Body of pancreas (tissue), 4 donors: ENCODE measurements at regions not wholly inside any gene's neighbourhood (a gene's known extent, or its start where the extent isn't known, plus 50 kb on each side); places are given as distances from the start of the nearest gene placed in this dataset.

ENCODE experiments used
- POLR2A ChIP-seq, 3 donors: fragments of 450-650 bp; IDR thresholded peaks; one replicate each; pipeline ENCODE4 v1.6.1; 2016; ENCODE audit warnings: antibody characterized with exemption in 3 of 3, mild to moderate bottlenecking in 2 of 3
- TF ChIP-seq, protein P1 (sequence below), 7 experiments: fragments of 450-650 bp in 4 of 7; fragments of 200-600 bp in 3 of 7; sonication (generic) in 3 of 7; IDR thresholded peaks; one replicate each; pipeline ENCODE4 v1.5.1; 2016 to 2019; ENCODE audit warnings: antibody characterized with exemption in 7 of 7

DNA sequence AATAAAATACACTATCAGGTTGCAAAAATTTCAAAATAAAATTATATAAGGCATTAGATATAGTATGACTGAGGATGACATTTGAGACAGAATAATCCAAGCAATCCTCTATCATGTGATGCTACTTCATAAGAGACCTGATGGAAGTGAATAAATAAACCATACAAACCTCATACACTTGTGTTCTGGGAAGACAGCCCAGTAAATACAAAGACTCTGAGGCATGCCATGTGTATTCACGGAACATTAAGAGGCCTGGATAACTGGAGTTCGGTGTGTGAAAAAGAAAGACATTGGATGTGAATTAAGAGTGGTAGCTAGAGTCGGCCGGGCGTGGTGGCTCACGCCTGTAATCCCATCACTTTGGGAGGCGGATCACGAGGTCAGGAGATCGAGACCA lies 364.2 kb downstream of the ADAM29 start:
- TF ChIP-seq, protein P1, sequence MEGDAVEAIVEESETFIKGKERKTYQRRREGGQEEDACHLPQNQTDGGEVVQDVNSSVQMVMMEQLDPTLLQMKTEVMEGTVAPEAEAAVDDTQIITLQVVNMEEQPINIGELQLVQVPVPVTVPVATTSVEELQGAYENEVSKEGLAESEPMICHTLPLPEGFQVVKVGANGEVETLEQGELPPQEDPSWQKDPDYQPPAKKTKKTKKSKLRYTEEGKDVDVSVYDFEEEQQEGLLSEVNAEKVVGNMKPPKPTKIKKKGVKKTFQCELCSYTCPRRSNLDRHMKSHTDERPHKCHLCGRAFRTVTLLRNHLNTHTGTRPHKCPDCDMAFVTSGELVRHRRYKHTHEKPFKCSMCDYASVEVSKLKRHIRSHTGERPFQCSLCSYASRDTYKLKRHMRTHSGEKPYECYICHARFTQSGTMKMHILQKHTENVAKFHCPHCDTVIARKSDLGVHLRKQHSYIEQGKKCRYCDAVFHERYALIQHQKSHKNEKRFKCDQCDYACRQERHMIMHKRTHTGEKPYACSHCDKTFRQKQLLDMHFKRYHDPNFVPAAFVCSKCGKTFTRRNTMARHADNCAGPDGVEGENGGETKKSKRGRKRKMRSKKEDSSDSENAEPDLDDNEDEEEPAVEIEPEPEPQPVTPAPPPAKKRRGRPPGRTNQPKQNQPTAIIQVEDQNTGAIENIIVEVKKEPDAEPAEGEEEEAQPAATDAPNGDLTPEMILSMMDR (IDR thresholded peaks at IDR 0.05), result no peak
- no peak for TF ChIP-seq POLR2A (IDR thresholded peaks at IDR 0.05)
